Activated CD8-positive, alpha-beta memory T cell treated with anti-CD3 and anti-CD28 coated beads for 36 hours (primary cell): ENCODE measurements at regions not wholly inside any gene's neighbourhood (a gene's known extent, or its start where the extent isn't known, plus 50 kb on each side); places are given as distances from the start of the nearest gene placed in this dataset.
"Not testable (repeated sequence)": the region's sequence is repeated elsewhere in the genome, so short reads cannot be mapped to it uniquely, and the experiment has no call there.

Source experiments
- CTCF ChIA-PET: fragments of 350-600 bp; sonication (Branson Sonifier 250); formaldehyde crosslinking; loops from one replicate; lab custom pipeline; 2021; ENCODE audit warnings: antibody characterized with exemption; lab: Charles Lee
- POLR2A ChIA-PET: fragments of 350-600 bp; sonication (Branson Sonifier 250); formaldehyde crosslinking; loops from one replicate; lab custom pipeline; 2021; ENCODE audit warnings: antibody characterized with exemption; lab: Charles Lee

DNA sequence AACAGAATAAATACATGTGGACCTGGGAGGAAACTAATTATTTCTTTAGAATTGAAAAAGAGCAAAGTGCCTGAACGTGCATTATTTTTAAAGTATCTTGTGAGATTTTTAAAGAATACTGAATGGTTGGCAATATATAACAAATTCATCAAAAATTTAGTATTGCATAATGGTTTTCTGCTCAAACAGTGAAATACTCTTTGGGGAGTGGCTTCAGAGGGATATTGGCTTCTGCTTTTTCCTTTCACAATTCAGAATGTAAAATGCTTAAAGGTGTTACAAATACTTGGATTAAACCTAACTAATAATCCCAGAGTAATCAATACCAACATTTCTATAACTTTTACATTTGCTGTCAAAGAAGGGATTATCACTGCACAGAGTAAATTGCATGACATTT lies 379.3 kb upstream of the CHD1 start:
- ChIA-PET CTCF (no interaction called here), POLR2A (no interaction called here)

DNA sequence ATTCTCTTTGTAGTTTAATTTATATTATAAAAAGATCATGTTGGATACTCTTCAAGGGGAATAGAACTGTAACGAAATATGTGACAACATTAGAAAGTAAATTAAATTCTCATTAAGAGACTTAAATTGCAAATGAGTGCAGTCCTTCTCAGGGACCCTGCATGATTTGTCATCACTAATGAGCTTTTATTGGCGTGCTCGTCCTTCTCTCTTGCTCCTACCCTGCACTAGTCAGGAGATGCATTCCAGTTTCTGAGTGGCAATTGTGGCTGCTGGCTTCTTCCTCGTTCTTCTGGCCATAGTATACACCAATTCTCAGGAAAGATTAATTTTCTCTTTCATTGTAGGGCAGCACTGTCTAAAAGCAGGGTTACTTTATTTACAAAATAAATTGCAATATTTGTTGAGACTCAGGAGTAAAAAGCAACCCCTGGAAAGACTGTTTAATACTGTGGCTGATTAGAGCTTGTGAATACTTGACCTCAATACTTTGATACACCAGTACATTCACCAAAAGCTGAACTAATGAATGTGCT lies 376.3 kb upstream of the CHD1 start:
- CTCF ChIA-PET, result no interaction called here
- POLR2A ChIA-PET, result no interaction called here

DNA sequence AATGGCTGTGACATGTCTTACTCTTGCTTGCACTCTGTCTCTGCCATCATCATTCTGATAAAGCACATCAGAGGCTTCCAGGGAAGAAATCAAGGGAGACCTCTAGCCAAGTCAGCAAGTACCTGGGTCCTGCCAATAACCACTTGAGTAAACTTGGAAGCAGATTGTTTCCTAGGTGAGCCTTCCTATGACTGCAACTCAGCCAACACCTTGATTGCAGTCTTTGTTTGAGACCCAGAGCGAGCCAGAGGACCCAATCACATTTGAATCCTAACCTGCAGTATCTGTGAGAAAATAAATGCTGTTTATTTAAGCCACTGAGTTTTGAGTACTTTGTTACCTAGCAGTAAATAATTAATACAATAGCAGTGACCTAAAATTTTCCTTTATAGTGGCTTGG lies 356.8 kb upstream of the CHD1 start:
- CTCF ChIA-PET, result no interaction called here

DNA sequence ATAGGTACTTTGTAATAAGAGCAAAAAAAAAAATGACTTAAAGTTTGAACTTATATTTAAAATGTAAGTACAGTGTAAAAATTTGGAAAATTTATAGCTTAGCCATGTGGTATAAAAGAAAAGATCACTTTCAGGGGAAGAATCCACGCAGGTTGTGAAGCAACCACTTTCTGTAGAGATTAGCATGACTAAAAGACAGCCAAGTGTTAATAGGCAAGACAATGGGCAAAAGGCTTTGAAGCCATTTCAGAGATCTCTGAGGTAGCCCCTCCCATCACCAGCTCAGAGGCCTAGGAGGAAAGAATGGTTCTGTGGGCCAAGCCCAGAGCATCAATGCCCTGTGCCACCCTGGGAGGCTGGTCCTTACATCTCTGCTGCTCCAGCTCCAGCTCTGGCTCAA lies 346.3 kb upstream of the CHD1 start:
- POLR2A ChIA-PET, result no interaction called here
- CTCF ChIA-PET, result no interaction called here

More for the DNA sequence above, 356.8 kb upstream of the CHD1 start:
- POLR2A ChIA-PET, result no interaction called here

DNA sequence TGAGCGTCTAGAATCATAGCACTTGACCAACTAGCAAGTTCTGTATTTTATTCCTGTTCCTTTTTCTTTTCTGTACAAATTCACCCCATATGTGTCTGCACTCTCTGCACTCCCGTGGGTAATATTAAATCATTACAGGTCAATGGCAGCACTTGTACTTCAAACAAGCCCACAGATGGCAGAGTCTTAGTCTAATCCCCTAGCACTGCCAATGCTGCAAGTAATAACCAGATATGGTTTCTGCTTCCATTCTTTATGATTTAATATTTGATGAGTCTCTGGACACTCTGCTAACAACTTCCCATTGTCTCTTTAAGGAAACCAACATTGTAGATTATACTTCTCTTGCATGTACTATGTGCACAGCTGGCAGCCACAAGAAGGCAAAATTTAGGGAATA lies 343.8 kb upstream of the CHD1 start:
- CTCF ChIA-PET, result no interaction called here
- POLR2A ChIA-PET, result no interaction called here

DNA sequence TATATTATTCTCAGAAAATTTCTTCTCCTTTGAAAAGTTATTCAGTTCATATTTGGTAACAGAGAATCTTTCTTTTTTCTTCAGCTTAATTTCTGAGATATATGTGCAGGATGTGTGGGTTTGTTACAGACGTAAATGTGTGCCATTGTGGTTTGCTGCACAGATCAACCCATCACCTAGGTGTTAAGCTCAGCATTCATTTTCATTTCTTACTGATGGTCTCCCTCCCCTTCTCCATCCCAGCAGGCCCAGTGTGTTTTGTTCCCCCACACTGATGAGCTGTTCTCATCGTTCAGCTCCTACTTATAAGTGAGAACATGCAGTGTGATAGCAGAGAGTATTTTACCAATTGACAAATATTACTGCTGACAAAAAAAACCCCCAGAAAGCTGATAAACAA lies 330.0 kb upstream of the CHD1 start:
- ChIA-PET CTCF (no interaction called here), POLR2A (no interaction called here)

DNA sequence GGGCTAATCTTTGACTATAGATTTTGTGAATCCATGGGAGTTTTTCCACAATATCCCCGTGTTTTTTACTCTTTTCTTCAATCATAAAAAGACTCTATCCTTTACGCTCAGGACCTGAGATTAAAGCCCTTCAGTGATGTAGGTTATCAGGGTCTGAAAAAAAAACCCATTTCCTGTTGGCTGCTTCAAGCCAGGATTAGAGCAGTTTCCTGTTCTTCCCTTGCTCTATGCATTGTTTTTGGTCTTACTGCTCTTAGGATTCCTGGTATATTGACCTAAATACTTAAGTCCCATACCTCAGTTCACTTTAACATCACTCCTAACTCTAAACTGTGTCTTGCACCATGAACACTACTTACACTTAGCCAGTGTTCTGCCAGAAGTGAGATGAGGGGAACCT lies 319.3 kb upstream of the CHD1 start:
- ChIA-PET POLR2A (no interaction called here), CTCF (no interaction called here)

DNA sequence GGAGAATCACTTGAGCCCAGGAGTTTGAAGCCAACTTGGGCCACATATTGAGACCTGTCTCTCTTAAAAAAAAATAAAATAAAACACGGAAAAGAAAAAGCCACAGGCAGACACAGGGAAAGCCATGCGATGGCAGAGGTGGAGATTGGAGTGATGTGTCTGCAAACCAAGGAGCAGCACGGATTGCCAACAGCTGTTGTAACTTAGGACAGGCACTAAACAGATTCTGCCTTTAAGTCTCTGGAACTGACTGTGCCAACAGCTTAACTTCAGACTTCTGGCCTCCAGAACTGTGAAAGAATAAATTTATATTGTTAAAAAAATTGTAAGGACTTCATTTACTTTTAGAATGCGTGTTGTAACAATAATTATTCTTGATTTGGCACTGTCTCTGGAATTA lies 318.5 kb upstream of the CHD1 start:
- ChIA-PET POLR2A (no interaction called here), CTCF (no interaction called here)

DNA sequence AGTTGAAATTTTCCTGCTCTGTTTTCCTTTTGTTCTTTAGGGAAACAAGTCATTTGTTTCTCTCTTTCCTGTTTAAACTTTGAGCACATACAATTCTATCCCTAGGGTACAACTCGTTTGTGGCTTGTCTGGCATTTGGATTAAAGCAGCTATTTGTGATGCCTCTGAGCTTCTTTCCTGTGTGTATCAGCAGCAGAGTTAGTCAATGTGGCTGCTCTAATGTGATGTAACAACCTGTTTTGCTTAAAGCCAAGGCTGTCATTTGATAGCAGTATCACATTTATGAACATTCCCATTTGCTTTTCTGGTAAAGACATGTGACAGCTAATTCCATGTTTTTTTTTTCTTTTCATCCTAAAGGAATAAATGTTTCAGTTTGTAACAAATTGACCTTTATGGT lies 314.3 kb upstream of the CHD1 start:
- CTCF ChIA-PET, result no interaction called here
- POLR2A ChIA-PET, result no interaction called here

DNA sequence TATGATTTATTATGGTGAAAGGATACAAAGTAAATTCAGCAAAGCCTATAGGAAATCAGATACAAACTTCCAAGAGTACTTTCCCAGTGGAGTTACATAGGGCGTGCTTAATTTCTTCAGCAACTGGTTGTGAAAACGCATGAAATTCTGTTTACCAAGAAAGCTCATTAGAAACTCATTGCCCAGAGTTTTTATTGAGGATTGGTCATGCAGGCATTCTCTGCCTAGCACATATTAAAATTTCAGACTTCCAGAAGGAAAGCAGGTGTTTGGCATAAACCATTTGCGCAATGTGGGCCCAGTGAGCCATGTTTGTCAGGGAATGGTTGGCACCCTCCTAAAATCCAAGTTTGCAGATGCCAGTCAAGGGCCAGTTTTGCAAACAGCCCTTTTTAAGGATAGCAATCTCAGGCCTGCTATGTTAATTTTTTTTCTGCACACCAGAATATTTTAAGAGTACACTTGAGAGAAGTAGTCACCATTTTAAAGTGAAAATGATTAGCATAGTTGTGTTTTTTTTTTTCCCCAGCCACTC lies 311.1 kb upstream of the CHD1 start:
- POLR2A ChIA-PET, result no interaction called here

DNA sequence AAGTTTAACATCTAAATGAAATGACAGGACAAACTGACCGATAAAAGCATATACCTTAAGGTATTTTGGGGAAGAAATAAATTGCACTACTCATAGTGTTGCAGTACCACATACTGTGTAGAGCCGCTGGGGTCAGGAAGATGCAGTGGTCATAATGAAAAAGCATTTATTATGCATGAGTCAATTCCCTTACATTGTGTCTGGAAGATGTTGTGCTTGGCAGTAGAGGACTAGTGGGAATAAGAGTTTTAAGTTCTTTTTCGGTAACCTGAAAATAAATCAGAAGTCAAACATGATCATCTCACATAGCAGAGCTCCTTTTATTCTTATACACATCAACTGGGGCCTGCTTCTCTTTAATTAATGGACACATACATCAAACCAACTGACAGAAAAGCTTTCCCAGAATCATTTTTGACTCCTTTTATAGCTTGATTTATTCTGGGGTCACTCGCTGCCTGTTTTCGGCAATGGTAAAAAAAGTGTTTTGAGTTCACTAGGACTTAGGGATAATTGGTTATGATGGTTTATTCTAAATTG lies 262.5 kb upstream of the CHD1 start:
- ChIA-PET POLR2A (no interaction called here), CTCF (no interaction called here)

More for the DNA sequence above, 311.1 kb upstream of the CHD1 start:
- CTCF ChIA-PET, result no interaction called here

DNA sequence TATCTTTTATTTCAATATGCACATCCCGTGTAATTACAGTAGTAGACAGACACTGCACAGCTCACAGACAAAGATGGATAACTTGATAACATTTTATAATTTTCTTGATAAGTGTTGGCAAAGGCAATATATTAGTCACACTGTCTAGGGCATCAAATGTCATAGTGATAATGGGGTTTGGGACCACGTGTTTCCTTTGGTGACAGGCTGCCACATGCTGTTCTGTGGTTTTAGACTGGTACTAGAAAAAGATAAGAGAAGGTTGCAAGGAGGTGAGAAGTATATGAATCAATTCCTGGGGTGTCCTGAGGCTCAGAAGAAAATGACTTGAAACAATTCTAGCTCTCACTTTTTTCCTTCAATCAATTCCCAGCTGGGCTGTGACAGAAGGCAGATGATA lies 258.8 kb upstream of the CHD1 start:
- ChIA-PET CTCF (no interaction called here), POLR2A (no interaction called here)

DNA sequence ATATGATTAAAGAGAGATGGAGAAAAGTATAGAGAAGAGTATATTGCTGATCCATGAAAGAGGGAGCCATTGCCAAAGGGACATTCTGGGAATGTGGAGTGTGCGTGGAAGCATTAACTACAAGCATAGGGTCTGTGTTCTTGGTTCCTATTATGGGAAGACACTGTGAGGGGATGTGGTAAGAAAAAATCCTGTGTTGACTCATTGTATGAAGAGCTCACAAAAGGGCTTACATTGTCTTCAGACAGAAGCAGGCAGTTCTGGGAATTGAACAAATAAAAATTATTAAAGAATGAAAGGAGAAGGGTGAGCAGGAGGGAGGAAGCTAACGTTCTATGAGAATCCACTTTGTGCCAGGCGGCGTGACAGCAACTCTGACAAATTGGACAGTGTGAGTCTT lies 250.4 kb upstream of the CHD1 start:
- POLR2A ChIA-PET, result no interaction called here
- CTCF ChIA-PET, result no interaction called here

DNA sequence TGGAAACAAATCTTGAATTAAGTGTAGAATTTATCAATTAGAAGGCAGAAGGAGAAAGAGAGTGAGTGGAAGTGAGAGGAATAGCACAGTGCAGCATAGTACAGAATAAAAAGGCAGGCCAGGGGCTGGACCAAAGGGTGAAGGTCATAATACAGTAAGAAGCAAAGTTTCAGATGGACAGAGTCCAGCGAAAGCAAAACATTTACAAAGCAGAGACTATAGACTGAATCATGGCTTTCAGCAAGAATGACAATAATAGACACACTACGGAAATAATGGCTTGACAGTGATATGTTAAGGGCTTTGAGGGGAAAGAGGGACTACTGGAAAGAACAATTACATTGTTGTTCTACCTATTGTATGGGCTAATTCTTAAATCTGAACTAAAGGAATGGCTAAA lies 249.0 kb upstream of the CHD1 start:
- CTCF ChIA-PET, result no interaction called here
- POLR2A ChIA-PET, result no interaction called here

DNA sequence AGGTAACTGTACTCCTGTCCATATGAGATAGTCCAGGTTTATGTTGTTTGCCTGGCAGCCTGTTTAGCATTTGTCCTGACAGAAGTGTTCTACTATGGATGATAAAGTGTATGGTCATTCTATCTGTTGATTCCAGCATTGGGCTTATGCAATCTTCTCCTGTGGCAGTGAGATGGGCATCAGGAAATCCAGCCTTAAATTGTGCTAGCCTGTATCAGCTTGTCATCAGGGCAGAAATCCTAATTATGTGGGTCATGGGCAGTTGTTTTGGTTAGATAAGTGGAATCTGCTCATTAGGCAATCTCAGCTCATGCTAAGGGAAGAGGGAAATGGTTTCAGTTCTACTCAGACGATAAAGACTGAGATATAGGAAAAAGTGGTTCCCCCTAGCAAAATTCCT lies 247.4 kb upstream of the CHD1 start:
- ChIA-PET CTCF (no interaction called here), POLR2A (no interaction called here)

DNA sequence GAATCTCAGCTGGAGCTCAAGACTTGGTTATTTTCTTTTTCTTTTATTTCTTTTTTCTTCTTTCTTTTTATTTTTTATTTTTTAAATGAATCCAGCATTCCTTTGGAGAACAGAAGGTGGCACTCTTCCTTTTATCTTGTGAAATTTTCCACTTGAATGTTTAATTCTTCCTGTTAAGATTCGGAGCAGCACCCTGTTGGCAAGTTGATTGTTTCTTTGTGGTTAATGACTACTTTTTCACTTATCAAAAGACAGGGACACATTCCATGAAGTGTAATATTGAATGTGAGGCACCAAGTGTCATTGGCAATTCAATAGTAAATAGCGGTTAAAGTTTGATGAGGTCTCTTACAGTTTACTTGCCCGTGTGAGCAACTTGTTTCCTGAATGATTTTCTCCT lies 240.5 kb upstream of the CHD1 start:
- POLR2A ChIA-PET, result no interaction called here
- CTCF ChIA-PET, result no interaction called here

DNA sequence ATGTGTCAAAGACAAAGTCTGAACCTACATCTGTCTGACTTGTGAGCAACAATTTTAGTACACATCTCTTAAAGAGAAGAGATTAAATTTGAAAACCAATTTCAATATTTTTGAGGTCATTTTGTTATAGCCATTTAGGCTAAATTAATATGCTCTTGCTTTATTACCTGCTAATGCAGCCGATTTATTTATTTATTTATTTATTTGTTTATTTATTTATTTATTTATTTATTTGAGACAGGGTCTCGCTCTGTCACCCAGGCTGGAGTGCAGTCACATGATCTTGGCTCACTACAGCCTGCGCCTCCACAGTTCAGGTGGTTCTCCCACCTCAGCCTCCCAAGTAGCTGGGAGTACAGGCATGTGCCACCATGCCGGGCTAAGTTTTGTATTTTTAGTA lies 232.7 kb upstream of the CHD1 start:
- POLR2A ChIA-PET, CTCF ChIA-PET: not testable (repeated sequence)

DNA sequence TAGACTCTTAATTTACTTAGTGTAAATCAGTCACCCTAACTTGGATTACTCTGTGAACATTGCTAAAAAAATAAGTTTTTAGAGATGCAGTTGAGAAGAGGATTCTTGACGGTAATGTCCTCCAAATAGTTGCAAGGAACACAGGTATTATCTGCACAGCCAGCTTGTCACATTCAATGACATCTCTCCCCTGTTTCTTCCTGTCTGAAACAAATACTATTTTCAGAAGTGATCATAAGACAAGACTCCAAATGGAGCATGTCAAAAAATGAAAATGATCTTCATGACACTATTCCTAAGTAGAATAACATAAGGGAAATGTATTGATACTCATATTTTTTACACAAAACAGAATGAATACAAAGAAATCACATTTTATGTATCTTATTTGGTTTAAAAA lies 227.9 kb upstream of the CHD1 start:
- CTCF ChIA-PET, result no interaction called here
- POLR2A ChIA-PET, result no interaction called here

DNA sequence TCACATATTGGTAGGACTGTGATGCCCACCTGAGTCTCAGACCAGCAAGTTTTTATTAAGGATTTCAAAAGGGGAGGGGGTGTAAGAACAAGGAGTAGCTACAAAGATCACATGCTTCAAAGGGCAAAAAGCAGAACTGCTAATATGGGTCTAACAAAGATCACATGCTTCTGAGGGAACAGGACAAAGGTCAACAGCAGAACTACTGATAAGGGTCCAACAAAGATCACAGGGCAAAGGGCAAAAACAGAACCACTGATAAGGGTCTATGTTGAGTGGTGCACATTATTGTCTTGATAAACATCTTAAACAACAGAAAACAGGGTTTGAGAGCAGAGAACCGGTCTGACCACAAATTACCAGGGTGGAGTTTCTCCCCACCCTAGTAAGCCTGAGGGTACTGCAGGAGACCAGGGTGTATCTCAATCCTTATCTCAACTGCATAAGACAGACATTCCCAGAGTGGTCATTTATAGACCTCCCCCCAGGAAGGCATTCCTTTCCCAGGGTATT lies 214.5 kb upstream of the CHD1 start:
- CTCF ChIA-PET, POLR2A ChIA-PET: not testable (repeated sequence)

DNA sequence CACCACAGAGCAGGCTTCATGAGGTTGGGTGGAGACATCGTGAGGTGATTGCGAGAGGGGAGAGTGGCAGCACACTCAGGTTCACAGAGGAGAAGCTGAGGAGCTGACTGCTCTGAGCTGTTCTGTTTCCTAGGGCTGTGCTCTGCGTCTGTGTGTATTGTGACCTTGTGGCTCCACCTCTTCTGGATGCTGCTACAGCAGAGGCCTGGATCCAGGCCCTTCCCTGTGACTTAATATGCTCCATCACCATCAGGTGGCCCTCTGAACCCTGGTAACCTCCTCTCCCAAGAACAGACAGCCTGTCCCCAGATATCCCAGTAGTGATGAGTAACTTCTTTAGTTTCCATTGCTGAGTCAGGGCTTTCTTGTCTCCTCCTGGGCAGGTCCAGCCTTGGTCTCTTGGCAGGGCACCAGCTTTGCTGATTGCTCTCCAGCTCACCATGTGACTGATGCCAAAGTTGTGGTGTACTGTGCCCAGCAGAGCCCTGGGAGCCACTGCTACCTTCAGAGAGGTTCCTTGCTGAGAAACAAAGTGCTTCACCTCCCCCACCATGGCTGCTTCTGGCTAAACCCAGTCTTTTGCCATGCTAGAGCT lies 212.8 kb upstream of the CHD1 start:
- POLR2A ChIA-PET, result no interaction called here
- CTCF ChIA-PET, result no interaction called here

DNA sequence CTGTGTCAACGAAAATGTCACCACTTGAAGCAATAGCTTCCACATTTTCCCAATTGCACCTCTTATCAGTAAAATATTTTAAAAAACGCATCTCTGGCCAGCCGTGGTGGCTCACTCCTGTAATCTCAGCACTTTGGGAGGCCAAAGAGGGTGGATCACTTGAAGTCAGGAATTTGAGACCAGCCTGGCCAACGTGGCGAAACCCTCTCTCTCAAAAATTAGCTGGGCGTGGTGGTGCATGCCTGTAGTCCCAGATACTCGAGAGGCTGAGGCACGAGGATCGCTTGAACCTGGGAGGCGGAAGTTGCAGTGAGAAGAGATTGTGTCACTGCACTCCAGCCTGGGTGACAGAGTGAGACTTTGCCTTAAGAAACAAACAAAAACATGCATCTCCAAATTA lies 210.1 kb upstream of the CHD1 start:
- POLR2A ChIA-PET, result no interaction called here
- CTCF ChIA-PET, result no interaction called here
